Esophagus muscularis mucosa (tissue), 4 donors: ENCODE measurements at regions not wholly inside any gene's neighbourhood (a gene's known extent, or its start where the extent isn't known, plus 50 kb on each side); places are given as distances from the start of the nearest gene placed in this dataset.

Experiments
- EP300 ChIP-seq: sonication (generic); formaldehyde crosslinking; IDR thresholded peaks from one replicate; pipeline ENCODE4 v1.6.1; 2017; ENCODE audit warnings: antibody characterized with exemption
- POLR2A ChIP-seq: fragments of 450-650 bp; IDR thresholded peaks from one replicate; pipeline ENCODE4 v1.6.1; 2017; ENCODE audit warnings: antibody characterized with exemption, moderate library complexity, mild to moderate bottlenecking, low read depth
- POLR2AphosphoS5 ChIP-seq, 2 donors: sonication (generic); formaldehyde crosslinking; IDR thresholded peaks; one replicate each; pipeline ENCODE4 v1.6.1; 2017; ENCODE audit warnings: antibody characterized with exemption in 2 of 2
- TF ChIP-seq, protein P1 (sequence below), 3 experiments: fragments of 200-600 bp in 2 of 3; fragments of 450-650 bp in 1 of 3; sonication (generic) in 2 of 3; IDR thresholded peaks; one replicate each; pipeline ENCODE4 v1.5.1; 2017 to 2019; ENCODE audit warnings: antibody characterized with exemption in 3 of 3, mild to moderate bottlenecking in 2 of 3, moderate library complexity in 1 of 3

DNA sequence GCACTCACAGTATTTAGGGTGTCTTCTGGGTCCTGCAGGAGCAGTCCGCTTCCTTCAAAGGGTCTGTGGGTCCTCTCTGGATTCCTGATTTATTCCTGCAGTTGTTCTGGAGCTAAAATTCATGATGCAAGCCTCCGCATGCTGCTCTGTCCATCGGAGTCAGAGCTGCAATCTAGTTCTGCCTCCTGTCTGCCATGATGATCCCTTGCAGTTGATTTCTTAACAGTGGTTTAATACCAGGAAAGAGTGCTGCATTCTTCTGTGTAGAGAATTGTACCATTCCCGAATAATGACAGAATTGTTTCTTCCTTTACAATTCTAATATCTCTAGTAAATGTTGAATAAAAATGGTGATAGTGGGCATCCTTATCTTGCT is 72.0 kb upstream of the B3GAT2 start:
- TF ChIP-seq, protein P1, sequence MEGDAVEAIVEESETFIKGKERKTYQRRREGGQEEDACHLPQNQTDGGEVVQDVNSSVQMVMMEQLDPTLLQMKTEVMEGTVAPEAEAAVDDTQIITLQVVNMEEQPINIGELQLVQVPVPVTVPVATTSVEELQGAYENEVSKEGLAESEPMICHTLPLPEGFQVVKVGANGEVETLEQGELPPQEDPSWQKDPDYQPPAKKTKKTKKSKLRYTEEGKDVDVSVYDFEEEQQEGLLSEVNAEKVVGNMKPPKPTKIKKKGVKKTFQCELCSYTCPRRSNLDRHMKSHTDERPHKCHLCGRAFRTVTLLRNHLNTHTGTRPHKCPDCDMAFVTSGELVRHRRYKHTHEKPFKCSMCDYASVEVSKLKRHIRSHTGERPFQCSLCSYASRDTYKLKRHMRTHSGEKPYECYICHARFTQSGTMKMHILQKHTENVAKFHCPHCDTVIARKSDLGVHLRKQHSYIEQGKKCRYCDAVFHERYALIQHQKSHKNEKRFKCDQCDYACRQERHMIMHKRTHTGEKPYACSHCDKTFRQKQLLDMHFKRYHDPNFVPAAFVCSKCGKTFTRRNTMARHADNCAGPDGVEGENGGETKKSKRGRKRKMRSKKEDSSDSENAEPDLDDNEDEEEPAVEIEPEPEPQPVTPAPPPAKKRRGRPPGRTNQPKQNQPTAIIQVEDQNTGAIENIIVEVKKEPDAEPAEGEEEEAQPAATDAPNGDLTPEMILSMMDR (IDR thresholded peaks at IDR 0.05) = no peak
- TF ChIP-seq POLR2AphosphoS5 (IDR thresholded peaks at IDR 0.05) (no peak), POLR2A (no peak), EP300 (no peak)
